Tibial nerve (tissue), 4 donors: ENCODE measurements at regions not wholly inside any gene's neighbourhood (a gene's known extent, or its start where the extent isn't known, plus 50 kb on each side); places are given as distances from the start of the nearest gene placed in this dataset.

ENCODE experiments used
- CTCF ChIP-seq, 5 experiments: fragments of 200-600 bp in 3 of 5; fragments of 450-650 bp in 2 of 5; sonication (generic) in 3 of 5; IDR thresholded peaks; one replicate each; pipeline ENCODE4 v1.5.1; 2016 to 2019; ENCODE audit warnings: antibody characterized with exemption in 5 of 5, mild to moderate bottlenecking in 3 of 5, moderate library complexity in 2 of 5
- EP300 ChIP-seq, 2 donors: sonication (generic); formaldehyde crosslinking; IDR thresholded peaks; one replicate each; pipeline ENCODE4 v1.6.1; 2017; ENCODE audit warnings: antibody characterized with exemption in 2 of 2, mild to moderate bottlenecking in 1 of 2

- no peak for TF ChIP-seq EP300 (IDR thresholded peaks at IDR 0.05)
- TF ChIP-seq CTCF (IDR thresholded peaks at IDR 0.05): no peak
These were observed 557.6 kb upstream of the FANCL start for GRCh38 chr2:58798676-58799208.
